ENCODE measurements at regions not wholly inside any gene's neighbourhood (a gene's known extent, or its start where the extent isn't known, plus 50 kb on each side); places are given as distances from the start of the nearest gene placed in this dataset.
"Not testable (repeated sequence)": the region's sequence is repeated elsewhere in the genome, so short reads cannot be mapped to it uniquely, and the experiment has no call there.

DNA sequence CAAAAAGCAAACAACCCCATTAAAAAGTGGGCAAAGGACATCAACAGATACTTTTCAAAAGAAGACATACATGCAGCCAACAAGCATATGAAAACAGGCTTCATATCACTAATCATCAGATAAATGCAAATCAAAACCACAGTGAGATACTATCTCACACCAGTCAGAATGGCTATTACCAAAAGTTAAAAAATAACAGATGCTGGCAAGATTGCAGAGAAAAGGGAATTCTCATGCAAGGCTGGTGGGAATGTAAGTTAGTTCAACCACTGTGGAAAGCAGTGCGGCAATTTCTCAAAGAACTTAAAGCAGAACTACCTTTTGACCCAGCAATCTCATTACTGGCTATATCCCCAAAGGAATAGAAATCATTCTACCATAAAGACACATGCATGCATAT, 260.8 kb downstream of the C11orf87 start:
- not testable (repeated sequence) for TF ChIP-seq POLR2AphosphoS5, POLR2A, EP300 (IDR thresholded peaks at IDR 0.05)
- TF ChIP-seq, protein P1, sequence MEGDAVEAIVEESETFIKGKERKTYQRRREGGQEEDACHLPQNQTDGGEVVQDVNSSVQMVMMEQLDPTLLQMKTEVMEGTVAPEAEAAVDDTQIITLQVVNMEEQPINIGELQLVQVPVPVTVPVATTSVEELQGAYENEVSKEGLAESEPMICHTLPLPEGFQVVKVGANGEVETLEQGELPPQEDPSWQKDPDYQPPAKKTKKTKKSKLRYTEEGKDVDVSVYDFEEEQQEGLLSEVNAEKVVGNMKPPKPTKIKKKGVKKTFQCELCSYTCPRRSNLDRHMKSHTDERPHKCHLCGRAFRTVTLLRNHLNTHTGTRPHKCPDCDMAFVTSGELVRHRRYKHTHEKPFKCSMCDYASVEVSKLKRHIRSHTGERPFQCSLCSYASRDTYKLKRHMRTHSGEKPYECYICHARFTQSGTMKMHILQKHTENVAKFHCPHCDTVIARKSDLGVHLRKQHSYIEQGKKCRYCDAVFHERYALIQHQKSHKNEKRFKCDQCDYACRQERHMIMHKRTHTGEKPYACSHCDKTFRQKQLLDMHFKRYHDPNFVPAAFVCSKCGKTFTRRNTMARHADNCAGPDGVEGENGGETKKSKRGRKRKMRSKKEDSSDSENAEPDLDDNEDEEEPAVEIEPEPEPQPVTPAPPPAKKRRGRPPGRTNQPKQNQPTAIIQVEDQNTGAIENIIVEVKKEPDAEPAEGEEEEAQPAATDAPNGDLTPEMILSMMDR (IDR thresholded peaks at IDR 0.05): not testable (repeated sequence)
